ENCODE measurements at regions not wholly inside any gene's neighbourhood (a gene's known extent, or its start where the extent isn't known, plus 50 kb on each side); places are given as distances from the start of the nearest gene placed in this dataset.
"Not testable (repeated sequence)": the region's sequence is repeated elsewhere in the genome, so short reads cannot be mapped to it uniquely, and the experiment has no call there.

- H3K4me3 ChIP-seq (ENCODE audit: low read depth, low read length) = no peak overlapping the region
- no peak for DNase-seq (ENCODE audit: low read depth)
Observed at GRCh38 chr6:137967689-137968454, 100.8 kb downstream of the TNFAIP3 start.

GRCh38 chr6:137968455-137968804 is 101.4 kb downstream of the TNFAIP3 start:
- H3K4me3 ChIP-seq (ENCODE audit: low read depth, low read length) = no peak overlapping the region
- DNase-seq (ENCODE audit: low read depth) = no peak

- DNase-seq (ENCODE audit: low read depth) = no peak
- no peak overlapping the region for H3K4me3 ChIP-seq (ENCODE audit: low read depth, low read length)
Observed at GRCh38 chr6:137968901-137969300, 101.8 kb downstream of the TNFAIP3 start.

GRCh38 chr6:137969874-137970273 is 102.8 kb downstream of the TNFAIP3 start:
- H3K4me3 ChIP-seq (ENCODE audit: low read depth, low read length) = no peak overlapping the region
- no peak for DNase-seq (ENCODE audit: low read depth)

- H3K4me3 ChIP-seq (ENCODE audit: low read depth, low read length) = no peak overlapping the region
- DNase-seq (ENCODE audit: low read depth) = no peak
Observed at GRCh38 chr6:137970368-137970767, 103.3 kb downstream of the TNFAIP3 start.

GRCh38 chr6:137973201-137973600 is 106.1 kb downstream of the TNFAIP3 start:
- no peak overlapping the region for H3K4me3 ChIP-seq (ENCODE audit: low read depth, low read length)
- DNase-seq (ENCODE audit: low read depth) = peak; percentile 39

GRCh38 chr6:137975188-137975940 is 108.3 kb downstream of the TNFAIP3 start:
- no peak overlapping the region for H3K4me3 ChIP-seq (ENCODE audit: low read depth, low read length)
- DNase-seq (ENCODE audit: low read depth) = no peak

- H3K4me3 ChIP-seq (ENCODE audit: low read depth, low read length) = no peak overlapping the region
- no peak for DNase-seq (ENCODE audit: low read depth)
Observed at GRCh38 chr6:137976430-137976829, 109.4 kb downstream of the TNFAIP3 start.

GRCh38 chr6:137977206-137977605 is 110.1 kb downstream of the TNFAIP3 start:
- DNase-seq (ENCODE audit: low read depth) = no peak
- H3K4me3 ChIP-seq (ENCODE audit: low read depth, low read length) = no peak overlapping the region

GRCh38 chr6:137977814-137978213 is 110.8 kb downstream of the TNFAIP3 start:
- no peak for DNase-seq (ENCODE audit: low read depth)
- H3K4me3 ChIP-seq (ENCODE audit: low read depth, low read length) = no peak overlapping the region

- H3K4me3 ChIP-seq (ENCODE audit: low read depth, low read length) = no peak overlapping the region
- DNase-seq (ENCODE audit: low read depth) = no peak
Observed at GRCh38 chr6:137978252-137978896, 111.3 kb downstream of the TNFAIP3 start.

GRCh38 chr6:137979263-137979662 is 112.2 kb downstream of the TNFAIP3 start:
- DNase-seq (ENCODE audit: low read depth); H3K4me3 ChIP-seq (ENCODE audit: low read depth, low read length): not testable (repeated sequence)

- no peak for DNase-seq (ENCODE audit: low read depth)
- H3K4me3 ChIP-seq (ENCODE audit: low read depth, low read length) = no peak overlapping the region
Observed at GRCh38 chr6:137980777-137981176, 113.7 kb downstream of the TNFAIP3 start.

GRCh38 chr6:137981758-137982157 is 114.7 kb downstream of the TNFAIP3 start:
- no peak overlapping the region for H3K4me3 ChIP-seq (ENCODE audit: low read depth, low read length)
- DNase-seq (ENCODE audit: low read depth) = no peak

- no peak for DNase-seq (ENCODE audit: low read depth)
- H3K4me3 ChIP-seq (ENCODE audit: low read depth, low read length) = no peak overlapping the region
Observed at GRCh38 chr6:137982418-137983189, 115.5 kb downstream of the TNFAIP3 start.

GRCh38 chr6:137983269-137983668 is 116.2 kb downstream of the TNFAIP3 start:
- DNase-seq (ENCODE audit: low read depth) = no peak
- H3K4me3 ChIP-seq (ENCODE audit: low read depth, low read length) = no peak overlapping the region

GRCh38 chr6:137989664-137990063 is 117.6 kb downstream of the PERP start:
- no peak overlapping the region for H3K4me3 ChIP-seq (ENCODE audit: low read depth, low read length)
- DNase-seq (ENCODE audit: low read depth) = no peak

- no peak for DNase-seq (ENCODE audit: low read depth)
- no peak overlapping the region for H3K4me3 ChIP-seq (ENCODE audit: low read depth, low read length)
Observed at GRCh38 chr6:137995371-137995770, 111.8 kb downstream of the PERP start.

GRCh38 chr6:137998461-137999019 is 108.7 kb downstream of the PERP start:
- DNase-seq (ENCODE audit: low read depth) = no peak
- H3K4me3 ChIP-seq (ENCODE audit: low read depth, low read length) = no peak overlapping the region

All from skeletal muscle cell (primary cell).